ENCODE measurements at regions not wholly inside any gene's neighbourhood (a gene's known extent, or its start where the extent isn't known, plus 50 kb on each side); places are given as distances from the start of the nearest gene placed in this dataset.

DNA sequence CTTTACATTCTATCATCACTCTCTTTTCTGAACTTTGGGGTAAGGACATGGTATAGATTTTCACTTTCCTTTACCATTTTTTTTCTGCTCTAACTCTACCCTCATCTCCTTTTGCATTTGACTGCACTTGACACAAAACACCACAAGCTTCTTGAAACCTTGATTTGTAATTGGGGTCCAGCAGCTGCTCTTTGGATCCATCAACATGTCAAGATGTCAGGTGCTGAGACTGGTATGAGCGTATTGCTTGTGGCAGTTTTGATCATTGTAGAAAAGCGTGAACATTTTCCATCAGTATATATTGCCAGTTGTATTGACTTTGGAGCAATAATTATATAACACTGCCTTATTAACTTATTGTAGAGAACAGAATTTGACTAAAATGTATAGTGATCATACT is 838.6 kb downstream of the TRHDE start:
- TF ChIP-seq CTCF (IDR thresholded peaks at IDR 0.05) = no peak
- TF ChIP-seq EP300 (IDR thresholded peaks at IDR 0.05) = no peak
